ENCODE measurements at regions not wholly inside any gene's neighbourhood (a gene's known extent, or its start where the extent isn't known, plus 50 kb on each side); places are given as distances from the start of the nearest gene placed in this dataset.

GRCh38 chr1:30388386-30388785 is 335.0 kb downstream of the MATN1 start:
- TF ChIP-seq POLR2A (IDR thresholded peaks at IDR 0.05; ENCODE audit: borderline replicate concordance, extremely low read depth, insufficient read depth, insufficient read length) (no peak), ELF1 (IDR thresholded peaks at IDR 0.05; ENCODE audit: borderline replicate concordance, low read depth) (no peak), ZFX (IDR thresholded peaks at IDR 0.05) (no peak), REST (IDR thresholded peaks at IDR 0.05; ENCODE audit: low read depth) (no peak), EZH2 (IDR thresholded peaks at IDR 0.05) (no peak), CBX3 (IDR thresholded peaks at IDR 0.05; ENCODE audit: low read depth) (no peak), POLR2AphosphoS5 (IDR thresholded peaks at IDR 0.05; ENCODE audit: low read depth, low read length) (no peak), ZNF274 (IDR thresholded peaks at IDR 0.05; ENCODE audit: low read depth, low read length) (no peak), SRF (IDR thresholded peaks at IDR 0.05; ENCODE audit: low read depth) (no peak), CTCF (IDR thresholded peaks at IDR 0.05 in 2 of 3, conservative IDR thresholded peaks at IDR 0.05 in 1 of 3; ENCODE audit: borderline replicate concordance in 1 of 3, insufficient read depth in 1 of 3, low read depth in 2 of 3, low read length in 2 of 3) (no peak), MAX (IDR thresholded peaks at IDR 0.05) (no peak)
- no peaks in the 10 kb centered on the region for H3K9me2 ChIP-seq (ENCODE audit: insufficient read depth)
- no peak overlapping the region for H3K4me3 ChIP-seq (replicated peaks in 1 of 2; ENCODE audit: low read depth in 1 of 2, low read length in 2 of 2)
- H4K20me1 ChIP-seq (ENCODE audit: insufficient read depth), result no peaks in the 10 kb centered on the region
- ATAC-seq, result no peak
- H3K36me3 ChIP-seq (ENCODE audit: control insufficient read depth in 1 of 2, insufficient read depth in 2 of 2, low read length in 2 of 2), result no peaks in the 10 kb centered on the region
- H3K27me3 ChIP-seq (ENCODE audit: insufficient read depth, low read length), result peaks cover 38% of the 10 kb centered on the region
- intact Hi-C loops (cut with micrococcal nuclease), result no loop called here
- no peak for DNase-seq (ENCODE audit: low read depth, low spot score)
- H3K9ac ChIP-seq (ENCODE audit: low read length), result no peak overlapping the region
- H3K79me2 ChIP-seq (ENCODE audit: insufficient read depth, low read length), result no peaks in the 10 kb centered on the region
- no peaks in the 10 kb centered on the region for H3K4me1 ChIP-seq (ENCODE audit: control insufficient read depth in 1 of 2, insufficient read depth in 2 of 2, low read length in 2 of 2)
- BruUV-seq (replicated peaks), result no TSS peak
- H2AFZ ChIP-seq (ENCODE audit: low read depth, low read length, poor library complexity, severe bottlenecking), result no peak overlapping the region
- CTCF ChIA-PET, result no interaction called here
- no peak overlapping the region for H3K27ac ChIP-seq (ENCODE audit: low read depth, low read length)
- H3K9me3 ChIP-seq (ENCODE audit: control insufficient read depth in 1 of 2, insufficient read depth in 1 of 2, low read depth in 1 of 2, low read length in 2 of 2), result no peaks in the 10 kb centered on the region
- POLR2A ChIA-PET, result no interaction called here
- no peak overlapping the region for H3K4me2 ChIP-seq (ENCODE audit: low read length)
- RAD21 ChIA-PET (ENCODE audit: low non-redundant PET in 1 of 2, low total read pairs in 2 of 2, uncharacterized antibody in 2 of 2, unreplicated experiment in 2 of 2), result no interaction called here

All from HCT116 (cell line).